ENCODE measurements at regions not wholly inside any gene's neighbourhood (a gene's known extent, or its start where the extent isn't known, plus 50 kb on each side); places are given as distances from the start of the nearest gene placed in this dataset.

- H3K9ac ChIP-seq (ENCODE audit: low read depth, low read length, poor library complexity, severe bottlenecking) = no peak overlapping the region
Observed at GRCh38 chr20:11426948-11427347, 490.7 kb upstream of the BTBD3 start.

GRCh38 chr20:11429168-11429567 lies 488.5 kb upstream of the BTBD3 start:
- H3K4me2 ChIP-seq (ENCODE audit: low read depth, low read length, poor library complexity, severe bottlenecking) = no peak overlapping the region
- no peak overlapping the region for H2AFZ ChIP-seq (ENCODE audit: low read length)
- H3K9ac ChIP-seq (ENCODE audit: low read depth, low read length, poor library complexity, severe bottlenecking) = no peak overlapping the region
- TF ChIP-seq EZH2phosphoT487 (IDR thresholded peaks at IDR 0.05; ENCODE audit: borderline replicate concordance) (no peak), CTCF (conservative IDR thresholded peaks at IDR 0.05; ENCODE audit: low read length) (no peak)
- peaks cover 7% of the 10 kb centered on the region; the same call in 1 of the 2 replicates for H3K9me3 ChIP-seq (ENCODE audit: insufficient read depth, low read depth, low read length)
- H3K4me1 ChIP-seq (ENCODE audit: insufficient read depth, low read length, poor library complexity, severe bottlenecking) = no peaks in the 10 kb centered on the region
- H3K4me3 ChIP-seq (ENCODE audit: low read length, poor library complexity, severe bottlenecking) = no peak overlapping the region
- H3K79me2 ChIP-seq (ENCODE audit: insufficient read depth, low read length) = no peaks in the 10 kb centered on the region
- H3K27me3 ChIP-seq (ENCODE audit: insufficient read depth, low read length, poor library complexity, severe bottlenecking) = no peaks in the 10 kb centered on the region
- no peaks in the 10 kb centered on the region for H3K9me2 ChIP-seq (replicated peaks; ENCODE audit: low read depth, low read length)
- H3K36me3 ChIP-seq (ENCODE audit: insufficient read depth, low read length) = no peaks in the 10 kb centered on the region
- no peaks in the 10 kb centered on the region for H3F3A ChIP-seq (ENCODE audit: low read depth)
- no peaks in the 10 kb centered on the region for H4K20me1 ChIP-seq (ENCODE audit: insufficient read depth, low read length, poor library complexity, severe bottlenecking)

More at GRCh38 chr20:11426948-11427347, 490.7 kb upstream of the BTBD3 start:
- no peak overlapping the region for H3K4me3 ChIP-seq (ENCODE audit: low read length, poor library complexity, severe bottlenecking)
- no peaks in the 10 kb centered on the region for H3K27me3 ChIP-seq (ENCODE audit: insufficient read depth, low read length, poor library complexity, severe bottlenecking)
- no peaks in the 10 kb centered on the region for H3K9me2 ChIP-seq (replicated peaks; ENCODE audit: low read depth, low read length)
- no peaks in the 10 kb centered on the region for H3K79me2 ChIP-seq (ENCODE audit: insufficient read depth, low read length)
- no peak overlapping the region for H2AFZ ChIP-seq (ENCODE audit: low read length)
- H3K4me2 ChIP-seq (ENCODE audit: low read depth, low read length, poor library complexity, severe bottlenecking) = no peak overlapping the region
- H3K4me1 ChIP-seq (ENCODE audit: insufficient read depth, low read length, poor library complexity, severe bottlenecking) = no peaks in the 10 kb centered on the region
- no peaks in the 10 kb centered on the region for H3K36me3 ChIP-seq (ENCODE audit: insufficient read depth, low read length)
- H4K20me1 ChIP-seq (ENCODE audit: insufficient read depth, low read length, poor library complexity, severe bottlenecking) = no peaks in the 10 kb centered on the region
- TF ChIP-seq EZH2phosphoT487 (IDR thresholded peaks at IDR 0.05; ENCODE audit: borderline replicate concordance) (no peak), CTCF (conservative IDR thresholded peaks at IDR 0.05; ENCODE audit: low read length) (no peak)
- H3F3A ChIP-seq (ENCODE audit: low read depth) = no peaks in the 10 kb centered on the region
- peaks cover 3% of the 10 kb centered on the region; the same call in 1 of the 2 replicates for H3K9me3 ChIP-seq (ENCODE audit: insufficient read depth, low read depth, low read length)

GRCh38 chr20:11429889-11430519 lies 487.7 kb upstream of the BTBD3 start:
- Histone ChIP-seq H3K9me2 (replicated peaks; ENCODE audit: low read depth, low read length) (no peaks in the 10 kb centered on the region), H3K4me2 (ENCODE audit: low read depth, low read length, poor library complexity, severe bottlenecking) (no peak overlapping the region), H3K27me3 (ENCODE audit: insufficient read depth, low read length, poor library complexity, severe bottlenecking) (no peaks in the 10 kb centered on the region), H3F3A (ENCODE audit: low read depth) (no peaks in the 10 kb centered on the region), H3K4me1 (ENCODE audit: insufficient read depth, low read length, poor library complexity, severe bottlenecking) (no peaks in the 10 kb centered on the region), H3K9me3 (ENCODE audit: insufficient read depth, low read depth, low read length) (peaks cover 3% of the 10 kb centered on the region; the same call in 1 of the 2 replicates), H3K9ac (ENCODE audit: low read depth, low read length, poor library complexity, severe bottlenecking) (no peak overlapping the region), H3K79me2 (ENCODE audit: insufficient read depth, low read length) (no peaks in the 10 kb centered on the region), H3K4me3 (ENCODE audit: low read length, poor library complexity, severe bottlenecking) (no peak overlapping the region), H3K36me3 (ENCODE audit: insufficient read depth, low read length) (no peaks in the 10 kb centered on the region), H2AFZ (ENCODE audit: low read length) (no peak overlapping the region), H4K20me1 (ENCODE audit: insufficient read depth, low read length, poor library complexity, severe bottlenecking) (no peaks in the 10 kb centered on the region)
- TF ChIP-seq EZH2phosphoT487 (IDR thresholded peaks at IDR 0.05; ENCODE audit: borderline replicate concordance) (no peak), CTCF (conservative IDR thresholded peaks at IDR 0.05; ENCODE audit: low read length) (no peak)
